PC-9 (cell line): ENCODE measurements at regions not wholly inside any gene's neighbourhood (a gene's known extent, or its start where the extent isn't known, plus 50 kb on each side); places are given as distances from the start of the nearest gene placed in this dataset.

Experiments
- BruUV-seq: library from RNA; stranded (reverse); fragments of 400-500 nt; replicated peaks from 2 replicates; lab custom pipeline; 2021; lab: Mats Ljungman, UMichigan
- CTCF ChIA-PET: fragments of 300-600 bp; sonication (Branson Sonifier 250); formaldehyde crosslinking; loops from one replicate; lab custom pipeline; 2022; ENCODE audit warnings: antibody characterized with exemption; lab: Charles Lee
- POLR2A ChIA-PET: fragments of 300-600 bp; sonication (Branson Sonifier 250); formaldehyde crosslinking; loops from one replicate; lab custom pipeline; 2022; ENCODE audit warnings: antibody characterized with exemption; ENCODE audit not compliant: unreplicated experiment; lab: Charles Lee
- DNase-seq, 2 experiments: peaks; one replicate each; pipeline versions ENCODE4 v3.0.0 to v3.0.0-alpha.2; 2015 to 2022; ENCODE audit warnings: mixed read lengths in 1 of 2
- H2AFZ ChIP-seq: fragments of 200-600 bp; sonication (generic); 2 replicates; pipeline ENCODE4 v1.8.1; 2017; ENCODE audit warnings: antibody characterized with exemption
- H3F3A ChIP-seq: fragments of 200-600 bp; sonication (generic); 2 replicates; pipeline ENCODE4 v1.8.1; 2017; ENCODE audit warnings: antibody characterized with exemption, mild to moderate bottlenecking, low read depth; ENCODE audit not compliant: insufficient read depth
- H3K27ac ChIP-seq: fragments of 200-600 bp; sonication (generic); 2 replicates; pipeline ENCODE4 v1.6.1; 2016; ENCODE audit warnings: mixed run types
- H3K27me3 ChIP-seq: fragments of 200-600 bp; sonication (generic); 2 replicates; pipeline ENCODE4 v1.6.1; 2016; ENCODE audit warnings: low read depth, mixed run types; ENCODE audit not compliant: insufficient read depth
- H3K36me3 ChIP-seq: fragments of 200-600 bp; sonication (generic); 2 replicates; pipeline ENCODE4 v1.6.1; 2016; ENCODE audit warnings: low read depth, mixed run types
- H3K4me1 ChIP-seq: fragments of 200-600 bp; sonication (generic); replicated peaks from 2 replicates; pipeline ENCODE4 v1.6.1; 2016; ENCODE audit warnings: mixed run types; ENCODE audit not compliant: insufficient read depth
- H3K4me2 ChIP-seq: fragments of 200-600 bp; sonication (generic); 2 replicates; pipeline ENCODE4 v1.6.1; 2017; ENCODE audit warnings: mixed run types
- H3K4me3 ChIP-seq: fragments of 200-600 bp; sonication (generic); 2 replicates; pipeline ENCODE4 v1.6.1; 2016; ENCODE audit warnings: mixed run types
- H3K79me2 ChIP-seq: fragments of 200-600 bp; sonication (generic); 2 replicates; pipeline ENCODE4 v1.6.1; 2017; ENCODE audit warnings: low read depth, mixed run types
- H3K9me2 ChIP-seq: fragments of 200-600 bp; sonication (generic); 2 replicates; pipeline ENCODE4 v1.8.1; 2017; ENCODE audit warnings: mild to moderate bottlenecking; ENCODE audit not compliant: insufficient read depth
- H3K9me3 ChIP-seq: fragments of 200-600 bp; sonication (generic); 2 replicates; pipeline ENCODE4 v1.8.1; 2016; ENCODE audit warnings: low read depth; ENCODE audit not compliant: insufficient read depth
- H4K20me1 ChIP-seq: fragments of 200-600 bp; sonication (generic); 2 replicates; pipeline ENCODE4 v1.8.1; 2017; ENCODE audit not compliant: insufficient read depth
- EZH2 ChIP-seq: fragments of 200-600 bp; sonication (generic); IDR thresholded peaks from 2 replicates; pipeline ENCODE4 v1.8.0; 2017; ENCODE audit warnings: antibody characterized with exemption, low read depth
- intact Hi-C: fragments of 100-400 bp; cut with micrococcal nuclease; formaldehyde crosslinking; loops from one replicate; pipeline ENCODE4 v1.10.0; 2022; ENCODE audit not compliant: unreplicated experiment
- TF ChIP-seq, protein P1 (sequence below): fragments of 200-600 bp; sonication (generic); conservative IDR thresholded peaks from 2 replicates; pipeline ENCODE4 v1.6.1; 2017; ENCODE audit warnings: mixed run types, antibody characterized with exemption, mild to moderate bottlenecking, moderate library complexity

DNA sequence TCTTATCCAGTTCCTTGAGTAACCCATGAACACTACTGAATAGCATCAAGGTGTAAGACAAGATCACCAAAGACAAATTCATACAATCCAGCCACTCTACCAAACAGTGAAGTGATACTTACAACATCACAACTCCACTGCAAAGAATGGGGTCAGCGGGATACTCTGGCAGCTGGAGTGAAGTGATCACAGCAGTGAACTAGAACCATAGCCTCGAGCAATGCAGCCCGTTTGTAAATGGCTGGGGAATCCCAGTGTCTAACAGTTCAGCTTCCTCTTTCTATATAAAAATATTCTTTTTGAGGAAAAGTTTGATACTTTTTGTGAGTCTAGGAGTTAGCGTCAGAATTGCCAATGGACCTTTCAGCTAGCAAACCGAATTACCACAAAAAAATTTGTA lies 515.2 kb downstream of the ZNF608 start:
- H3K9me2 ChIP-seq: no peaks in the 10 kb centered on the region
- H3K4me1 ChIP-seq: no peaks in the 10 kb centered on the region
- H3K27me3 ChIP-seq: no peaks in the 10 kb centered on the region
- no peak overlapping the region for H3K27ac ChIP-seq
- H4K20me1 ChIP-seq: no peaks in the 10 kb centered on the region
- H3F3A ChIP-seq: no peaks in the 10 kb centered on the region
- intact Hi-C loops: no loop called here
- H3K9me3 ChIP-seq: no peaks in the 10 kb centered on the region
- H2AFZ ChIP-seq: no peak overlapping the region
- no peaks in the 10 kb centered on the region for H3K79me2 ChIP-seq
- ChIA-PET CTCF (no interaction called here), POLR2A (no interaction called here)
- TF ChIP-seq EZH2: no peak
- TF ChIP-seq, protein P1, sequence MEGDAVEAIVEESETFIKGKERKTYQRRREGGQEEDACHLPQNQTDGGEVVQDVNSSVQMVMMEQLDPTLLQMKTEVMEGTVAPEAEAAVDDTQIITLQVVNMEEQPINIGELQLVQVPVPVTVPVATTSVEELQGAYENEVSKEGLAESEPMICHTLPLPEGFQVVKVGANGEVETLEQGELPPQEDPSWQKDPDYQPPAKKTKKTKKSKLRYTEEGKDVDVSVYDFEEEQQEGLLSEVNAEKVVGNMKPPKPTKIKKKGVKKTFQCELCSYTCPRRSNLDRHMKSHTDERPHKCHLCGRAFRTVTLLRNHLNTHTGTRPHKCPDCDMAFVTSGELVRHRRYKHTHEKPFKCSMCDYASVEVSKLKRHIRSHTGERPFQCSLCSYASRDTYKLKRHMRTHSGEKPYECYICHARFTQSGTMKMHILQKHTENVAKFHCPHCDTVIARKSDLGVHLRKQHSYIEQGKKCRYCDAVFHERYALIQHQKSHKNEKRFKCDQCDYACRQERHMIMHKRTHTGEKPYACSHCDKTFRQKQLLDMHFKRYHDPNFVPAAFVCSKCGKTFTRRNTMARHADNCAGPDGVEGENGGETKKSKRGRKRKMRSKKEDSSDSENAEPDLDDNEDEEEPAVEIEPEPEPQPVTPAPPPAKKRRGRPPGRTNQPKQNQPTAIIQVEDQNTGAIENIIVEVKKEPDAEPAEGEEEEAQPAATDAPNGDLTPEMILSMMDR: no peak
- no peaks in the 10 kb centered on the region for H3K36me3 ChIP-seq
- H3K4me2 ChIP-seq: no peak overlapping the region
- BruUV-seq: no TSS peak
- no peak for DNase-seq
- H3K4me3 ChIP-seq: no peak overlapping the region

DNA sequence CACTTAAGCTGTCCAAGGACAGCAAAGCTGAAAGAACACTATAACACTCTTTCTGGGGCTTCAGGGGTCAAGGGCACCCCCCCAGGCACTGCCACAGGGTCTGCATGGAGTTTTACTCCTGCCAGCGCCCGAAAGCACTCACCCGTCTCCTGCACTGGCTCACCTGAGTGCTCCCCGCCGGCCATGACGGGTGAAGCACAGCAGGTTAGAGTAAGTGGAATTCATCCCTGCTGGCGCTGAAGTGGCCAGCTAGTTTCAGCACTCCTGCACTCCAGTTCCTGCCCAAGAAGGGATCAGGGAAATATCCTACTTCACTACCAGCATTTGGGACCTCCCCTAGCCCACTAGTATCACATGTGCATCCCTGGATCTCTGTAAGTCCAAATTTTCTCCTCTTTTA lies 516.0 kb downstream of the ZNF608 start:
- H3K36me3 ChIP-seq: no peaks in the 10 kb centered on the region
- no peaks in the 10 kb centered on the region for H4K20me1 ChIP-seq
- no peaks in the 10 kb centered on the region for H3K9me2 ChIP-seq
- no peak overlapping the region for H3K27ac ChIP-seq
- intact Hi-C loops: no loop called here
- BruUV-seq: no TSS peak
- CTCF ChIA-PET: no interaction called here
- H3K4me1 ChIP-seq: no peaks in the 10 kb centered on the region
- H3K9me3 ChIP-seq: no peaks in the 10 kb centered on the region
- H2AFZ ChIP-seq: no peak overlapping the region
- DNase-seq: no peak
- POLR2A ChIA-PET: no interaction called here
- no peaks in the 10 kb centered on the region for H3F3A ChIP-seq
- no peak for TF ChIP-seq EZH2
- TF ChIP-seq, protein P1: no peak
- no peak overlapping the region for H3K4me3 ChIP-seq
- no peaks in the 10 kb centered on the region for H3K27me3 ChIP-seq
- no peak overlapping the region for H3K4me2 ChIP-seq
- H3K79me2 ChIP-seq: no peaks in the 10 kb centered on the region

DNA sequence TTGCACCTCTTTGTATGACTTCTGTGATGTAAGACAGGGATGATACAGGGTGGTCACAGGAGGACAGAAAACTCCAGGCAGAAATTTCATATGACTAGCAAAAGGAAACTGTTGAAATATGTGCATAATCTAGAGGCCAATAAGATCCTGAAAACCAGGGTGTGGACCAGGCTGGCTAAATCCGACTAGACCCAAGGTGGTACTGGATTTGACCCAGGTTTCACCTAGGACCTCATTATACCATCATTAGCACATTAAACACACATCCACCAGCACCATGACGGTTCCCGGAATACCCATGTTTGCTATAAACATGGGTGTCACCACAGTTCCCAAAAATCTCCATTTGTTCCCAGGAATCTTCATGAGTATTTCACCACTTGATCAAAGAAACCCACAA lies 517.1 kb downstream of the ZNF608 start:
- Histone ChIP-seq H3F3A (no peaks in the 10 kb centered on the region), H4K20me1 (no peaks in the 10 kb centered on the region), H3K36me3 (no peaks in the 10 kb centered on the region), H3K79me2 (no peaks in the 10 kb centered on the region), H3K27me3 (no peaks in the 10 kb centered on the region), H2AFZ (no peak overlapping the region), H3K9me2 (no peaks in the 10 kb centered on the region), H3K27ac (no peak overlapping the region), H3K4me3 (no peak overlapping the region), H3K4me1 (no peaks in the 10 kb centered on the region), H3K4me2 (no peak overlapping the region), H3K9me3 (no peaks in the 10 kb centered on the region)
- ChIA-PET CTCF (no interaction called here), POLR2A (no interaction called here)
- intact Hi-C loops: no loop called here
- no TSS peak for BruUV-seq
- no peak for TF ChIP-seq EZH2
- TF ChIP-seq, protein P1: no peak
- no peak for DNase-seq
